K562 (cell line): ENCODE measurements at regions not wholly inside any gene's neighbourhood (a gene's known extent, or its start where the extent isn't known, plus 50 kb on each side); places are given as distances from the start of the nearest gene placed in this dataset.

ENCODE experiments used
- ATAC-seq: fragments of 200-7000 bp; cut with Tn5 transposase; 3 replicates; pipeline ENCODE4 v1.9.1; 2020; ENCODE audit warnings: moderate library complexity
- BruUV-seq: library from RNA; stranded (reverse); fragments of 400-500 nt; replicated peaks from 2 replicates; lab custom pipeline; 2021; lab: Mats Ljungman, UMichigan
- CTCF ChIA-PET: fragments of 300-600 bp; formaldehyde crosslinking; extraction: SDS; loops from one replicate; lab custom pipeline; 2021; ENCODE audit warnings: low intra/inter-chr PET ratio; lab: Yijun Ruan, JAX
- POLR2A ChIA-PET: fragments of 300-600, 350-650 bp; sonication (Branson Sonifier 250); formaldehyde crosslinking; extraction: SDS; loops from one replicate; lab custom pipeline; 2021; ENCODE audit warnings: antibody characterized with exemption, inconsistent platforms; lab: Yijun Ruan, JAX
- DNase-seq, 4 experiments: peaks; one replicate each; pipeline versions ENCODE4 v3.0.0 to v3.0.0-alpha.2; 2011 to 2018; ENCODE audit warnings: low spot score in 3 of 4, mixed read lengths in 3 of 4; ENCODE audit errors: extremely low read depth in 1 of 4
- FAIRE-seq: peaks from 2 replicates; lab custom pipeline; 2011; peaks lifted over from hg19 to GRCh38; lab: Jason Lieb, UNC
- H2AFZ ChIP-seq: 2 replicates; pipeline ENCODE4 v1.6.0; 2011; ENCODE audit warnings: low read depth, low read length, control low read depth, inconsistent platforms
- H3K27ac ChIP-seq: fragments of 200-600 bp; 3 replicates; pipeline ENCODE4 v1.8.0; 2011; ENCODE audit warnings: low read depth, mild to moderate bottlenecking, control low read depth, inconsistent platforms, low read length, moderate library complexity, mixed read lengths; ENCODE audit errors: extremely low read depth
- H3K27me3 ChIP-seq, 2 experiments: fragments of 300-600 bp in 1 of 2; 2 replicates in 1 of 2; 3 replicates in 1 of 2; pipeline versions ENCODE4 v1.6.0 to v1.8.0; 2011; ENCODE audit warnings: inconsistent platforms in 2 of 2, low read length in 2 of 2, mild to moderate bottlenecking in 1 of 2, mixed read lengths in 1 of 2, moderate library complexity in 1 of 2; ENCODE audit not compliant: control insufficient read depth in 2 of 2, insufficient read depth in 2 of 2
- H3K36me3 ChIP-seq: fragments of 300-600 bp; 3 replicates; pipeline ENCODE4 v1.8.0; 2011; ENCODE audit warnings: mild to moderate bottlenecking, low read length, inconsistent platforms; ENCODE audit not compliant: control insufficient read depth, insufficient read depth
- H3K4me1 ChIP-seq, 2 experiments: fragments of 200-600 bp in 1 of 2; replicated peaks in 1 of 2; 2 replicates in 1 of 2; 3 replicates in 1 of 2; pipeline versions ENCODE4 v1.5.1 to v1.8.0; 2011; ENCODE audit warnings: inconsistent platforms in 2 of 2, low read length in 2 of 2, mild to moderate bottlenecking in 1 of 2, mixed read lengths in 1 of 2, moderate library complexity in 1 of 2; ENCODE audit not compliant: control insufficient read depth in 2 of 2, insufficient read depth in 2 of 2
- H3K4me2 ChIP-seq: 2 replicates; pipeline ENCODE4 v1.6.1; 2011; ENCODE audit warnings: low read length, control low read depth, inconsistent platforms, mixed read lengths; ENCODE audit not compliant: insufficient read depth
- H3K4me3 ChIP-seq: fragments of 200-600 bp; sonication (generic), shearing (Covaris generic); 2 replicates; pipeline ENCODE4 v1.5.1; 2016; ENCODE audit warnings: control low read depth, inconsistent platforms
- H3K79me2 ChIP-seq: fragments of 200-600 bp; 3 replicates; pipeline ENCODE4 v1.8.0; 2011; ENCODE audit warnings: low read length, inconsistent platforms; ENCODE audit not compliant: control insufficient read depth, insufficient read depth
- H3K9ac ChIP-seq, 2 experiments: 2 replicates each; pipeline versions ENCODE4 v1.6.0 to v1.6.1; 2011; ENCODE audit warnings: low read depth in 2 of 2, low read length in 2 of 2, control low read depth in 1 of 2, inconsistent platforms in 1 of 2, mild to moderate bottlenecking in 1 of 2, mixed read lengths in 1 of 2; ENCODE audit not compliant: insufficient read depth in 1 of 2
- H3K9me1 ChIP-seq: one replicate; pipeline ENCODE4 v1.6.0; 2011; ENCODE audit warnings: inconsistent platforms, mild to moderate bottlenecking, low read length, moderate library complexity; ENCODE audit not compliant: control insufficient read depth, insufficient read depth
- H3K9me3 ChIP-seq: replicated peaks from 2 replicates; pipeline ENCODE4 v1.5.1; 2011; ENCODE audit warnings: low read depth, low read length, inconsistent platforms; ENCODE audit not compliant: control insufficient read depth, insufficient read depth
- H4K20me1 ChIP-seq: replicated peaks from 2 replicates; pipeline ENCODE4 v1.6.1; 2011; ENCODE audit warnings: low read length, inconsistent platforms, mixed read lengths; ENCODE audit not compliant: control insufficient read depth, insufficient read depth
- CBFA2T3 ChIP-seq: fragments of 450-650 bp; IDR thresholded peaks from 2 replicates; pipeline ENCODE4 v1.6.1; 2017
- CHCHD3 ChIP-seq: fragments of 250-450 bp; sonication (Bioruptor Pico); IDR thresholded peaks from 2 replicates; pipeline ENCODE4 v2.1.2; 2022; ENCODE audit warnings: mild to moderate bottlenecking
- NFE2 ChIP-seq: IDR thresholded peaks from 2 replicates; pipeline ENCODE4 v1.6.1; 2014; ENCODE audit warnings: antibody characterized with exemption, low read depth
- POLR2A ChIP-seq: fragments of 450-650 bp; conservative IDR thresholded peaks from 2 replicates; pipeline ENCODE4 v1.6.1; 2016
- PTRF ChIP-seq: fragments of 450-650 bp; IDR thresholded peaks from 2 replicates; pipeline ENCODE4 v1.6.1; 2016; ENCODE audit warnings: mild to moderate bottlenecking, missing genetic modification characterization, missing compliant biosample characterization
- RAD51 ChIP-seq: fragments of 450-650 bp; IDR thresholded peaks from 2 replicates; pipeline ENCODE4 v1.7.1; 2016; ENCODE audit warnings: low read depth, mild to moderate bottlenecking, borderline replicate concordance
- TOE1 ChIP-seq, 2 experiments: fragments of 450-650 bp in 1 of 2; sonication (generic) in 1 of 2; formaldehyde crosslinking in 1 of 2; IDR thresholded peaks; 2 replicates each; pipeline versions ENCODE4 v1.7.1 to v1.8.0; 2016 to 2022; ENCODE audit warnings: borderline replicate concordance in 2 of 2, mild to moderate bottlenecking in 2 of 2, antibody characterized with exemption in 1 of 2, inconsistent platforms in 1 of 2, low read depth in 1 of 2, missing genetic modification reagents in 1 of 2, moderate library complexity in 1 of 2
- ZFP30 ChIP-seq: fragments of 250-450 bp; sonication (Bioruptor Pico); IDR thresholded peaks from 2 replicates; pipeline ENCODE4 v1.8.0; 2022; ENCODE audit warnings: moderate library complexity, mild to moderate bottlenecking, inconsistent platforms, borderline replicate concordance
- ZNF316 ChIP-seq: fragments of 450-650 bp; IDR thresholded peaks from 2 replicates; pipeline ENCODE4 v1.6.1; 2016
- in situ Hi-C: fragments of 300-500 bp; cut with MboI; formaldehyde crosslinking; loops from 4 replicates; pipeline ENCODE4 v1.15.0; 2018; ENCODE audit warnings: inconsistent platforms, mixed read lengths
- intact Hi-C: fragments of 100-400 bp; cut with micrococcal nuclease; formaldehyde crosslinking; loops from 2 replicates; pipeline ENCODE4 v1.14.2; 2022
- TF ChIP-seq, protein P1 (sequence below): fragments of 250-450 bp; sonication (Bioruptor Pico); IDR thresholded peaks from 2 replicates; pipeline ENCODE4 v1.5.0; 2020; ENCODE audit warnings: mild to moderate bottlenecking
- TF ChIP-seq, protein P2 (sequence below): fragments of 450-650 bp; IDR thresholded peaks from 2 replicates; pipeline ENCODE4 v1.6.1; 2014; ENCODE audit warnings: low read depth, mild to moderate bottlenecking, moderate library complexity, borderline replicate concordance
- TF ChIP-seq, protein P3 (sequence below): sonication (generic); formaldehyde crosslinking; IDR thresholded peaks from 2 replicates; pipeline ENCODE4 v1.9.0; 2022; ENCODE audit warnings: mild to moderate bottlenecking, missing genetic modification reagents
- TF ChIP-seq, protein P4 (sequence below), 2 experiments: fragments of 450-650 bp; IDR thresholded peaks; 2 replicates each; pipeline ENCODE4 v1.6.1; 2016; ENCODE audit warnings: mild to moderate bottlenecking in 2 of 2, borderline replicate concordance in 1 of 2, low read depth in 1 of 2, moderate library complexity in 1 of 2

DNA sequence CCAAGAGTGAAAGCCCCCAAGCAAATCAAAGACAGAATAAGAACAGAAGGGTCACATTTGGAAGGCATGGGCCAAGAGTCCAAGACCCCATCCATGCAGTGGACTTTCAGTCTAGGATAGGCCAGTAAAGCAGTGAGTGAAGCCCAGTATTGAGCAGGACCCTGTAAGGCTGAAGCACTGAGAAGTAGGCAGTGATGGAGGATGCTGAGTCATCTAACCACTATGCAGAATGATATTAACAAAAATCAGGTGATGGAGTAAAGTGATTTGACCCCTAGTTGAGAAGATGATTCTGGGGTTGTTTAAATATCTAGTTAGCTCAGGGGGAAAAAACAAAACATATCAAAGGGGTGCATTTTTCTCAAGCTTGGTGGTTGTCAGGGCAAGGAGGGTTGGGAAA lies 308.7 kb upstream of the PLXNA2 start:
- Histone ChIP-seq H3K27ac (no peak overlapping the region), H4K20me1 (no peaks in the 10 kb centered on the region), H3K9me1 (no peaks in the 10 kb centered on the region), H3K4me2 (no peak overlapping the region), H3K36me3 (no peaks in the 10 kb centered on the region), H3K4me1 (no peaks in the 10 kb centered on the region), H2AFZ (no peak overlapping the region), H3K27me3 (no peaks in the 10 kb centered on the region), H3K79me2 (no peaks in the 10 kb centered on the region), H3K9me3 (no peaks in the 10 kb centered on the region), H3K4me3 (no peak overlapping the region), H3K9ac (no peak overlapping the region)
- DNase-seq (no peak), FAIRE-seq (no peak), ATAC-seq (no peak)
- CTCF ChIA-PET, result no interaction called here
- in situ Hi-C loops, result no loop called here
- POLR2A ChIA-PET, result interaction anchor here (0.7 kb wide), 1 partner anchor 473 kb away, joined by 3 read pairs; no protein-coding TSS in a partner anchor
- BruUV-seq, result no TSS peak
- intact Hi-C loops, result no loop called here
- TF ChIP-seq ZFP30 (CRISPR knock-in tag) (no peak), TOE1 (IDR thresholded peaks at IDR 0.05; ENCODE audit: borderline replicate concordance) (no peak), TOE1 (CRISPR knock-in tag; IDR thresholded peaks at IDR 0.05; ENCODE audit: borderline replicate concordance, low read depth) (no peak), CBFA2T3 (no peak), POLR2A (no peak), CHCHD3 (no peak), NFE2 (0 out of 2 replicates have a peak, but pooled peaks have one; percentile 19), RAD51 (no peak), PTRF (tag) (no peak), ZNF316 (peak; percentile 58)
- TF ChIP-seq, protein P1, sequence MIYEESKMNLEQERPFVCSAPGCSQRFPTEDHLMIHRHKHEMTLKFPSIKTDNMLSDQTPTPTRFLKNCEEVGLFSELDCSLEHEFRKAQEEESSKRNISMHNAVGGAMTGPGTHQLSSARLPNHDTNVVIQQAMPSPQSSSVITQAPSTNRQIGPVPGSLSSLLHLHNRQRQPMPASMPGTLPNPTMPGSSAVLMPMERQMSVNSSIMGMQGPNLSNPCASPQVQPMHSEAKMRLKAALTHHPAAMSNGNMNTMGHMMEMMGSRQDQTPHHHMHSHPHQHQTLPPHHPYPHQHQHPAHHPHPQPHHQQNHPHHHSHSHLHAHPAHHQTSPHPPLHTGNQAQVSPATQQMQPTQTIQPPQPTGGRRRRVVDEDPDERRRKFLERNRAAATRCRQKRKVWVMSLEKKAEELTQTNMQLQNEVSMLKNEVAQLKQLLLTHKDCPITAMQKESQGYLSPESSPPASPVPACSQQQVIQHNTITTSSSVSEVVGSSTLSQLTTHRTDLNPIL (CRISPR knock-in tag), result no peak
- TF ChIP-seq, protein P2, sequence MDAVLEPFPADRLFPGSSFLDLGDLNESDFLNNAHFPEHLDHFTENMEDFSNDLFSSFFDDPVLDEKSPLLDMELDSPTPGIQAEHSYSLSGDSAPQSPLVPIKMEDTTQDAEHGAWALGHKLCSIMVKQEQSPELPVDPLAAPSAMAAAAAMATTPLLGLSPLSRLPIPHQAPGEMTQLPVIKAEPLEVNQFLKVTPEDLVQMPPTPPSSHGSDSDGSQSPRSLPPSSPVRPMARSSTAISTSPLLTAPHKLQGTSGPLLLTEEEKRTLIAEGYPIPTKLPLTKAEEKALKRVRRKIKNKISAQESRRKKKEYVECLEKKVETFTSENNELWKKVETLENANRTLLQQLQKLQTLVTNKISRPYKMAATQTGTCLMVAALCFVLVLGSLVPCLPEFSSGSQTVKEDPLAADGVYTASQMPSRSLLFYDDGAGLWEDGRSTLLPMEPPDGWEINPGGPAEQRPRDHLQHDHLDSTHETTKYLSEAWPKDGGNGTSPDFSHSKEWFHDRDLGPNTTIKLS, result no peak
- TF ChIP-seq, protein P3, sequence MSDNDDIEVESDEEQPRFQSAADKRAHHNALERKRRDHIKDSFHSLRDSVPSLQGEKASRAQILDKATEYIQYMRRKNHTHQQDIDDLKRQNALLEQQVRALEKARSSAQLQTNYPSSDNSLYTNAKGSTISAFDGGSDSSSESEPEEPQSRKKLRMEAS, result no peak
- TF ChIP-seq, protein P4, sequence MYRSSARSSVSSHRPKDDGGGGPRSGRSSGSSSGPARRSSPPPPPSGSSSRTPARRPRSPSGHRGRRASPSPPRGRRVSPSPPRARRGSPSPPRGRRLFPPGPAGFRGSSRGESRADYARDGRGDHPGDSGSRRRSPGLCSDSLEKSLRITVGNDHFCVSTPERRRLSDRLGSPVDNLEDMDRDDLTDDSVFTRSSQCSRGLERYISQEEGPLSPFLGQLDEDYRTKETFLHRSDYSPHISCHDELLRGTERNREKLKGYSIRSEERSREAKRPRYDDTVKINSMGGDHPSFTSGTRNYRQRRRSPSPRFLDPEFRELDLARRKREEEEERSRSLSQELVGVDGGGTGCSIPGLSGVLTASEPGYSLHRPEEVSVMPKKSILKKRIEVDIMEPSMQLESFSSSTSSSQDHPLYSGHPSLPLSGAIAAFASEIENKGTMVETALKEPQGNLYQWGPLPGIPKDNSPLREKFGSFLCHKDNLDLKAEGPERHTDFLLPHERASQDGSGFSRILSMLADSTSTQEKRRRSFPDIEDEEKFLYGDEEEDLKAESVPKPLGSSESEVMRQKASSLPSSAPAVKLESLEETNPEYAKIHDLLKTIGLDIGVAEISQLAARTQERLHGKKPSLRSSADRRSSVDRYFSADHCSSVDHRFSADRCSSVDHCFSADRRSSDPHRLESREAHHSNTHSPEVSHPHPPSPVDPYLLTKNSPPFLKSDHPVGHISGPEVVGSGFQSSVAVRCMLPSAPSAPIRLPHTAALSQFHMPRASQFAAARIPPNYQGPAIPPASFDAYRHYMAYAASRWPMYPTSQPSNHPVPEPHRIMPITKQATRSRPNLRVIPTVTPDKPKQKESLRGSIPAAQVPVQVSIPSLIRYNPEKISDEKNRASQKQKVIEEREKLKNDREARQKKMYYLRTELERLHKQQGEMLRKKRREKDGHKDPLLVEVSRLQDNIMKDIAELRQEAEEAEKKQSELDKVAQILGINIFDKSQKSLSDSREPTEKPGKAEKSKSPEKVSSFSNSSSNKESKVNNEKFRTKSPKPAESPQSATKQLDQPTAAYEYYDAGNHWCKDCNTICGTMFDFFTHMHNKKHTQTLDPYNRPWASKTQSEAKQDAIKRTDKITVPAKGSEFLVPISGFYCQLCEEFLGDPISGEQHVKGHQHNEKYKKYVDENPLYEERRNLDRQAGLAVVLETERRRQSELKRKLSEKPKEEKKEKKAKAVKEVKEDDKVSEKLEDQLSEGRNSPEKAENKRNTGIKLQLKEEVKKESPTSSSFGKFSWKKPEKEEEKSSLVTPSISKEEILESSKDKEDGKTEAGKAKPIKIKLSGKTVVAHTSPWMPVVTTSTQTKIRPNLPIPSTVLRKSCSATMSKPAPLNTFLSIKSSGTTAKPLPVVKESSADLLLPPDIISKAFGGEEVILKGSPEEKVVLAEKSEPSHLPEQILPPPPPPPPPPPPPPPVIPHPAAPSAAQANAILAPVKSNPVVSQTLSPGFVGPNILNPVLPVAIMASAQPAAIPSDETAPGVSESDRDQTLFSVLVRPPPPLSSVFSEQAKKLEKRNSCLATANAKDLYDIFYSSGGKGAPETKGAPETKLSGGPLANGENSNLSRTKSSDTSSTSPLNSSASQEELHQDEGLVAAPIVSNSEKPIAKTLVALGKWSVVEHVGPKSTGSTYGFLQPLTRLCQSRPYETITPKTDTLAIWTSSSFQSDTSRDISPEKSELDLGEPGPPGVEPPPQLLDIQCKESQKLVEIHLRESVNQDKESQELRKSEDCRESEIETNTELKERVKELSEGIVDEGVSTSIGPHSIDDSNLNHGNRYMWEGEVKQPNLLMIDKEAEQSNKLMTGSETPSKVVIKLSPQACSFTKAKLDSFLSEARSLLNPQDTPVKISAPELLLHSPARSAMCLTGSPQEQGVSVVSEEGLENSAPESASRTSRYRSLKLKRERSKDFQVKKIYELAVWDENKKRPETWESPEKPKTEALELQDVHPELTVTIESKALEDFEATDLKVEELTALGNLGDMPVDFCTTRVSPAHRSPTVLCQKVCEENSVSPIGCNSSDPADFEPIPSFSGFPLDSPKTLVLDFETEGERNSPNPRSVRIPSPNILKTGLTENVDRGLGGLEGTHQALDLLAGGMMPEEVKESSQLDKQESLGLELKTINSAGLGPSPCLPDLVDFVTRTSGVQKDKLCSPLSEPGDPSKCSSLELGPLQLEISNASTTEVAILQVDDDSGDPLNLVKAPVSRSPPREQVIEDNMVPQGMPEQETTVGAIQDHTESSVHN (IDR thresholded peaks at IDR 0.05; ENCODE audit: borderline replicate concordance in 1 of 2, low read depth in 1 of 2), result no peak
